Adipose tissue (tissue), 3 donors: ENCODE measurements at regions not wholly inside any gene's neighbourhood (a gene's known extent, or its start where the extent isn't known, plus 50 kb on each side); places are given as distances from the start of the nearest gene placed in this dataset.

Experiments used
- H3K27ac ChIP-seq: one replicate; pipeline ENCODE4 v1.5.1; 2013; ENCODE audit warnings: low read depth, low read length
- WGBS, 3 donors: extraction: QIAGEN DNeasy Blood & Tissue Kit; methylation state at CpG; one replicate each; pipeline ENCODE4 v1.1.7; 2013; 5-methylcytosine and 5-hydroxymethylcytosine counted together
- donor health status: healthy with polysubstance abuse.
- donor health status: Bipolar disorder and iron deficiency.
- donor health status: healthy.

GRCh38 chr6:43911354-43912115 is 141.5 kb downstream of the VEGFA start:
- no peak overlapping the region for H3K27ac ChIP-seq
- 48 to 84% (median 74%) methylated on average over 8 of the region's 8 CpGs for WGBS, 3 donors

DNA sequence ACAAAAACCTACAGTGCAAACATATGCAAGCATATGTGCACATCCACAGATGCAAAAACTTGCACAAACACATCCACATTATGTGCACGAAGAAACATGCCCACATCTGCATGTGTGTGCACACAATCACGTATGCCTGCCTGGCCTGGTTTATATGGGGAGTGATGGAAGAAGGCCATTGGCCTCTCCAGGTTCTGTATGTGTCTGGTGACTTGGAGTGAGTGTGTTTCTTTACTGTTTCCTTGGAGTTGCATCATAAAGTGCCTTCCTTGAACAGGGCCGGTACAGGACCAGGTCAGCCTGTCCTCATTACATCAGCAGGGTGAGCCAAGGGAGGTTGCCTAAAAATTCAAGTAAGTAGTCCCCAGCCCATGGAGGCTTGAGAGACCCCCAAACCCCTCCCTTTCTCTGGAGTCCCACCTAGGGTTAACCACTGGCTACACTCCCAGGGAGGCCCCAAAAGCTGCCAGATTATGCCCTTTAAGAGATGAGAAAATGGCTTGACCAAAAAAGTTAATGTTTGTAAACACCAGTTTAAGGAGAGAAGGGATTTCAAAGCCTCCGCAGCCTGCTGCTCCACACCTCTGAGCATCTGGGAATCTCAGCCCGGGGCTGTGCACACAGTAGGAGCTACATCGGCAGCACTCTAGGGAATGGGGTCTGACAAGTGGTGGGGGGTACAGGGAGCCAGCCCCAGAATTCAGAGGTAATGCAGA is 140.8 kb downstream of the VEGFA start:
- WGBS, 3 donors = 73 to 75% (median 73%) methylated on average over 6 of the region's 6 CpGs
- H3K27ac ChIP-seq = no peak overlapping the region

DNA sequence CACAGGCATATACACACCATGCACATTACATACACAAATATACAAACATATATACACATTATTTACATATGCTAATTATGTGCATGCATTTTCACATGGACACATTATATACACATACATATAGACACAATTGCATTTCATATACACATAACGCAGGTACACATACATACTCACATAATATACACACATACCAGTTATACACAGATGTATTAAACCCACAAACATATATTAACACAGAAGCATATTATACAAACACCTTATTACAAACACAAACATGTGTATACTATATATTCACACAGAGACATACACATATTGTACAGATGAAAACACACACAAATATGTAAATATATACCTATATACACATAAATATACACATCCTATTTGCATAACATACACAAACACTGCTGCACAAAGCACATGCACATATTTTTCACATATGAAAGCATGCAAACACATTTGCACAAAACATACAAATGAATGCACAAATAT is 140.2 kb downstream of the VEGFA start:
- H3K27ac ChIP-seq = no peak overlapping the region
- WGBS, 3 donors = 92 to 96% (median 93%) methylated on average over 1 of the region's 1 CpG

DNA sequence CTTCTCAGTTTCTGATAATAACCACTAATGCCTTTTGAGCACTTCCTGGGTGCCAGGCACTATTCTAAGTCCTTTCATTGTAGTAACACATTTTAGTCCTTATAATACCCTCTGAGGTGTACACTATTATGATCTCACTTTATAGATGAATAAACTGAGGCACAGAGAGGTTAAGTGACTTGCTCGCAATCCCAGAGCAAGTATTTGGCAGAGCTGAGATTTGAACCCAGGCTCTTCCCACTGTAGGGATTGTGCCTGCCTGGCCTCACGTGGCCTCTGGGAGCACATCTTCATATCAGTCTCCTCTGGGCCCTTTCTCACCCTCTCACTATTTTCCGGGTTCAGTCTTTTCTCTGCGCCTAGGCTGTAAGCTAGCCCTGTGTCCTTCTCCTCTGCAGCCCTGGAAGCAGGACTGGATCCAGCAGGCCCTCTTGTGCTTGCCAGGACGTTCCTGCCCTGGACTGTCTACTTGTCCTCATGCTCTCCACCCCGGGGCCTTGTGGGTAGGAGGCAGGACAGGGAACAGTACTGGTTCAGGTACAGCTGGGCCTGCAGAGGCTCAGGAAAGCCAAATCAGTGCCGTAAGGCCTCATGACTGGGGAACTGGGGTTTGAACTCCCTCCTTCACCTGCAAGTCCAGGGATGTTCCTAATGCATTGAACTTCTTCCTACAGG is 139.6 kb downstream of the VEGFA start:
- WGBS, 3 donors = 76 to 79% (median 77%) methylated on average over 7 of the region's 7 CpGs

DNA sequence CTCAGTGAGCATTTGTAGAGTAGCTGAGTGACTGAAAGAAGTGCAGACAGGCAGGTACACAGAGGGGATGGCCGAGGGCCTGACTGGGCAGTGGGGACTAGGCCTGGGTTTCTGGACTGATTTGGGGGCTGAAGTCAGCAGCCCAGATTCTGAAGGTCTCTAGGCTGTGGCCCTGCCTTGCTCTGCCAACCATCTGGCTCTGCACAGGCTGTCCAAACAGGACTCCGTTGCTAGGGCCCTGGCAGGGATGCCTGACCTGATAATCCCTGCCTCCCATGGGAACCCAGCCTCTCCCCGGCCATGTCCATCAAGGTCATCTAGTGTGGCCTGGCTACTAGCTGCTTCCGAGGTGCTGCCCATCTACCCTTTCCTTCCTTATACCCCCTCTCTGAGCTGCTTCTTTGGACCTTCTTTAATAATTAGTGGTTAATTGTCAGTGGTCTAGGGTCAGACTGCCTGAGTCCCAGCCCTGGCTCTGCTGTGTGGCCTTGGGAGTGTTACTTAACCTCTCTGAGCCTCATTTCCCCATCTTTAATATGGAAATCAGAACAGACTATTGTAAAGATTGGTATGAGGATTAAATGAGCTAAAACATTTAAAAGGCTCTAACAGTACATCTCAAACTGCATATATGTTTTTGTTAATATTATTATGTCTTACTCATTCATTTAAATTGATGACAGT is 137.9 kb downstream of the VEGFA start:
- WGBS, 3 donors = 43 to 85% (median 80%) methylated on average over 4 of the region's 4 CpGs
- no peak overlapping the region for H3K27ac ChIP-seq

More for the DNA sequence above, 139.6 kb downstream of the VEGFA start:
- no peak overlapping the region for H3K27ac ChIP-seq

DNA sequence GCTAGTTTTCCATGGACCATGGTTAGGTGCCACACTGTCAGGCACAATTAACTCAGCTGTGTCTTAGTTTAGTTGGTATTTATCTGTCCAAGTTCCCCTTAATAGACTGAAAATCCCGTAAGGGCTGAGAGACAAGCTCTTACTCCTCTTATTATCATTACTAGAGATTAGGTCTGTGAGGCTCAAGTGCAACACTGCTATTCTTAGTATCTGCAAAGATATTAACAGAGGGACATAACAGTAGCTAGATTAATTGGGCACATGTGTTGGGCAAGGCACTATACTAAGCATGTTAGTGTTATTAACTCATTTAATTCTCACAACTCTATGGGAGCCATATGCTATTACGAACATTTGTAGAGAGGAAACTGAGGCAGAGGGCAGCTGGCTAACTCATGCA is 137.3 kb downstream of the VEGFA start:
- WGBS, 3 donors = 90 to 97% (median 92%) methylated on average over 2 of the region's 2 CpGs
- H3K27ac ChIP-seq = no peak overlapping the region

GRCh38 chr6:43904311-43905123 is 134.5 kb downstream of the VEGFA start:
- 67 to 88% (median 83%) methylated on average over 6 of the region's 6 CpGs for WGBS, 3 donors
- H3K27ac ChIP-seq = no peak overlapping the region

- WGBS, 3 donors = 92 to 94% (median 93%) methylated on average over 7 of the region's 7 CpGs
- H3K27ac ChIP-seq = no peak overlapping the region
These were observed 133.8 kb downstream of the VEGFA start for GRCh38 chr6:43903739-43904290.

DNA sequence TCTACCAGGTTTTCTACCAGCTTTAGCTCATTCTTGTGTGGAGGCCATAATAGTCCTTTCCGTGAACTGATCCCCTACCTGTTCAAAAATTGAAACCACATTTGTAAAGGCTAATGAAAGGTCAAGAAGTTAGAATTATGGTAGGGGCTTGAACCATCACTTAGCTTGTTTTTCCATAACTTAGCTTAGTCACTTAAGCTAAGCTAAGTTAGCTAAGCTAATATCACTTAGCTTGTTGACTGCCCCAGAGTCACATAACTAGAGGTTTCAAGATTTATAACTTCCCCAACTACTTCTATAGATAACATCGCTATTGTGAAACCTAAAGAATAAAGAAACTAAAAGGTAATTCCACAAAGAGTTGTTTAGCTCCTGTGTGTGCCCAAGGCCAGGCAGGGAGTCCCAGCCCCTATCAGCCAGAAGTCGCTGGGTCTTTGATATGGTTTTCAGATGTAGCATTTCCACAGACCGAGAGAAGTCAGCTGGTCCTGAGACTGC is 131.8 kb downstream of the VEGFA start:
- no peak overlapping the region for H3K27ac ChIP-seq
- WGBS, 3 donors = 44 to 65% (median 64%) methylated on average over 4 of the region's 4 CpGs

DNA sequence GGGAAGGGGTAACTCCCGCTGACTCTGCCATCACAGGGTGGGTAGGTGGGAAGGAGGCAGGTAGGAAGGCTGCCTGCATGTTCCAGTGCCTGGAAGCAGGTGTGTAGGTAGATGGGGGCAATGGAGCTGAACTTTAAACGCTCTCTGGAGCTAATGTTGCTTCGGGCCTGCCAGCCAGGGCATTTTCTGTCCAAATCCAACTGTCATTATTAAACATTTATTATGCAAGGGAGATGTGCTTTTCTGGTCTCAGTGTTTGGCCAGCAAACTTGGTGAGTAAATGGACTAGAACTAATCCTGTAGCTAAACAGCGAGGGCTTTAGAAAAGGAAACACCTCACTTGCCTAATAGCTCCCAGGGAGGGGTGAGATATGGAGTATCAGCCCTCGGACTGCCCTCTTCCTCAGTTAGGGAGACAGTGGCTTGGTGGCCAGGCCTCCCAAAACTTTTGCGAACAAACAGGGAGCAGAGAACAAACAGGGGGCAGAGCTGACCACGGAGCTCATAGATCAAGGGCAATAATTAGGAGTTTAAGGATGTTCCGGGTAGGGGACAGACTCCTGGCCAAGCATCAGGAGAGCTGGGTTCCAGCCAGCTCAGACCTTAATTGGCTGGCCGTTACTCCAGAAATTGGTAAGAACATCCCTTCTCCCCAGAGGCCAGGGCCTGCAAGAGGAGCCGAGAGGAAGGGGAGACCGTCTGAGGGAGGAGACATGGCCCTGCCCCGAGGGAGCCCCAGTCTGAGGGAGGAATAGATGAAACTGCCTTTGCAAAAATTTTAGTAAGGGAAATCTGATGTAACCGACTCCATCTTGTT is 131.1 kb downstream of the VEGFA start:
- no peak overlapping the region for H3K27ac ChIP-seq
- WGBS, 3 donors = 58 to 78% (median 60%) methylated on average over 13 of the region's 13 CpGs

DNA sequence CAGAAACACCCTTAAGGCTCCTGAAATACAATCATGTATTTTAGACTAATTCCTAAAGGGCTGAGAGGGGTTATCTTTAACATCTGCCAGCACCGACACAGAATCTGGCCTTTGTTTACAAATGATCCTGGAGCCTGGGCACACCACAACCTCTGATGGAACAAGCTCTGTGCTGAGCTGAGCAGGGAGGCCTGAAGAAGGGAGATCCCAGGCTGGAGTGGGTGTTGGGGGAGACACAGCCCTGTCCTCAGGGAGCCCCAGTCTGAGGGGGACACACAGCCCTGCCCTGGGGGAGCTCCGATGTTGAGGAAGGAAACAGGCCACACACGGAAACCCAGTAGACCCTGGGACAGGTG is 130.5 kb downstream of the VEGFA start:
- no peak overlapping the region for H3K27ac ChIP-seq
- 56 to 66% (median 60%) methylated on average over 3 of the region's 3 CpGs for WGBS, 3 donors

- H3K27ac ChIP-seq = no peak overlapping the region
- WGBS, 3 donors = 95 to 97% (median 96%) methylated on average over 4 of the region's 4 CpGs
These were observed 129.8 kb downstream of the VEGFA start for GRCh38 chr6:43899830-43900229.

DNA sequence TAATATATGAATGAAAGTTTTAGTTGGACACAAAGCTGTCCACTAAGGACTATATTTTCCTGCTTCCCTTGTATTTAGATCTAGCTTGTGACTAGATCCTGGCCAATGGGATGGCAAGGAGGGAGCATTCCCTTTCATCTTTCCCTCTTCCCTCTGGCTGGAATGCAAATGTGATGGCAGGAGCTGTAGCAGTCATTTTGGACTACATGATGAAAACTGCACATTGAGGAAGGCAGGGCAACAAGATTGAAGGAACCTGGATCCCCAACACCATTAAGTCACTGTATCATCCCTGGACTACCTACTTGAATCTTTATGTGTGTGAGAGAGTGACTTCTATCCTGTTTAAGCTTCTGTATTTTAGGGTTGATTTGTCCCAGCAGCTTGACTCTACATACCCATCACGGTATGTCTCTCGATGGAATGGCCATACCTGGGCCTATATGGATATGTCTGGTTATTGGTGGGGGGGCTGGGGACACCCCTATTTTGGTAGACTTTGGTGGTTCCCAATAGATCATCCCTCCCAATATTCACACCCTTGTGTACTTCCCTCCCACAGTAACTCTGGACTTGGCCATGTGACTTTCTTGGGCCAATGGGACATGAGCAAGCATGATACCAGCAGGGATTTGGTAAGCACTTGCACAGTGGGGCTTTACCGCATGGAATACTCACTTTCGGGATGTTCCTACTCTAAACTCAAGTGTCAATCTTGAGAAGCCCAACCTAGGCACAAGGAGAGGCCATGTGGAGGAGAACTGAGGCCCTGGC is 128.5 kb downstream of the VEGFA start:
- WGBS, 3 donors = 93 to 97% (median 96%) methylated on average over 4 of the region's 4 CpGs
- no peak overlapping the region for H3K27ac ChIP-seq

DNA sequence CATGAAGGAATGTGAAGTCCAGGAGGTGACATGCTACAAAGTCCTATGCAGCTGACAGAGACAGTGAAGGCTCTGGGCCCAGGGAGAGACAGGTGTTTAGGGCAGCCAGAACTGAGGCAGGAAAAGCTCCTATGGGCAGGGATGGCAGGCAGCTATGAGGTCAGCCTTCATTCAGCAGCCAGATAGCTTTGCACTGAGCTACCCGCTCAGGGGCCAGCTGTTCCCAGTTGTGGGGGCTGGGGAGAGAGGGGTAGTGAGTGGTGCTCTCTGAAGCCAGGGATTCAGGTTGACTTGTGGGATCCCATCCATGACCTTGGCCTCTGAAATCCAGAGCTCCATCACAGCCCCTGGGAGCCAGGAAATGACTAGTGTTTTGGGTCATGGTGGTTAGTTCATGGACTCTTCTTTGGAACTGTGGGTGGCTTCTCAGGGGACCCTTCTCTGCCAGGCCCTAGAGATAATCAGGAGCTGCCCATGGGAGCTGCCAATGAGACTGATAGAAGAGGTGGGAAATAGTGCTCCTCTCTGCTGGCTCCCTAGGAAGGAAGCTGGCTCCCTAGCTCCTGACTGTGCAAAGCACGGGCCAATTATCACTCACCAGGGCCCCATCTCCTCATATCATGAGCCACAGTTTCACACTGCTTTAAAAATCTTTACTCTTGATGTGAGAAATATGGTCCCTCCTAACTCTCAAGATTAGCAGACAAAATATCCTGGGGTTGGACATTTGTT is 127.7 kb downstream of the VEGFA start:
- H3K27ac ChIP-seq = no peak overlapping the region
- 83 to 91% (median 89%) methylated on average over 2 of the region's 2 CpGs for WGBS, 3 donors
